Hematopoietic multipotent progenitor cell treated with erythropoietin and hydrocortisone succinate and interleukin-3 and kit ligand, for 8 days (in vitro differentiated cells): ENCODE measurements at regions not wholly inside any gene's neighbourhood (a gene's known extent, or its start where the extent isn't known, plus 50 kb on each side); places are given as distances from the start of the nearest gene placed in this dataset.
"Not testable (repeated sequence)": the region's sequence is repeated elsewhere in the genome, so short reads cannot be mapped to it uniquely, and the experiment has no call there.

Experiments
- DNase-seq: peaks from one replicate; pipeline ENCODE4 v3.0.0-alpha.2; 2015

DNA sequence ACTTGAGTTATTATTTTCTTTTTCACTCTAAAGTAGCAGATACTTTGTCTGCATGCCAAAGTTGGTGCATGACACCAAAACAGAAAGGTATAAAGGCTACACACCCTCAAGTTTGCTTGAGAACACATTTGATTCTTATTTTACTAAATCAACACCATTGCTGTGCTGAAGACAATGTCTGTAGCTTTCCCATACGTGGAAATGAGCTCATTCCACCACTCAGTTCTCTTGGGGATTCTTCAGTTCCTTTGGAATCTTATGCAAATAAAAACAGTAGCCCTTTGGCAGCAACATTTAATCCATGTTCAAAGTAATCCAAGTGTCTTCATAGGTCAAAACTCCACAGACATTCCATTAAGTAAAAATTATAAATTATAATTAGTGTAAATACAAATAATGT lies 264.9 kb downstream of the TLE1 start:
- no peak for DNase-seq

DNA sequence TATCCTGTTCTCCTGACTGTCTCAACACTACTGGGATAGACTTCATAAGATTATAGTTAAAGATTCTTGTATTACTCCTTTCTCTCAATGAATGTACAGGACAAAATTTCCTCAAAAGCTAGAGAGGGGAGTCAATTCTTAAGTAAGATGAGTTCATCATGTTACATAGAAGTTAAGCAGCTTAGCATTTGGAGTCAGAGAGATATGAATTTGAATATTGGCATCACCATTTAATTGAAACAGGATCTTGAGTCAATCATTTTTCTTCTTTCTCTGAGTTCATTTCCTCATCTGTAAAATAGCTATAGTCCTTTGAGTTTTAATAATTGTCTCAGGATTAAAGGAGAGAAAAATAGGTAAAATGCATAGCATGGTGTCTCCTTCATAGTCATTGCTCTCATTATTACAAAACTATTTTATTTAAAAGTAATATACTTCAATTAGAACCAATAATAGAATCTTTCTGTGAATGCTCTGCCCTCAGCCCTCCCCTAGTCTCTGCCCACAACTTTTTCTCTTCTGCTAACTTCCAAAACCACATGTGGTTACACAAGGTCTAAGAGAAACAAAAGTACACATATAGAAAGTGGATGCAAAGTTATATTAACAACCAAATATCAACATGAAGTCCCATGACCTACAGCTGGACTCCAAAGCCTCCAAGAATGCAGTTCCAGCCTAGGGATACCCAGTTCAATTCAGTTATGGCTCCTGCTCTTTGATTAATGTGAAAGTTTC lies 265.6 kb downstream of the TLE1 start:
- DNase-seq, result no peak

DNA sequence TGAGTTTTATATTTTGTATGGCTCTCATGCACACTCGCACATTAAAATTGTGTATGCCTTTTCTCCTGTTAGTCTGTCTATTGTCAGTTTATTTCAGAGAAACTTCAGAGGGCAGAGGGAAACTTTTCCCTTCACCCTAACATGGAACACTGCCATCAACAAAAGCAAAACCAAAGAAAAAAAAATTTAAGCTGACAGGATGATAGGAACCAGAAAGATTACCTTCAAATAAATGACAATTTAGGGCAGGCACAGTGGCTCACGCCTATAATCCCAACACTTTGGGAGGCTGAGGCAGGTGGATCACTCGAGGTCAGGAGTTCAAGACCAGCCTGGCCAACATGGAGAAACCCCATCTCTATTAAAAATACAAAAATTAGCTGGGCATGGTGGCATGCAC lies 268.3 kb downstream of the TLE1 start:
- DNase-seq, result not testable (repeated sequence)

DNA sequence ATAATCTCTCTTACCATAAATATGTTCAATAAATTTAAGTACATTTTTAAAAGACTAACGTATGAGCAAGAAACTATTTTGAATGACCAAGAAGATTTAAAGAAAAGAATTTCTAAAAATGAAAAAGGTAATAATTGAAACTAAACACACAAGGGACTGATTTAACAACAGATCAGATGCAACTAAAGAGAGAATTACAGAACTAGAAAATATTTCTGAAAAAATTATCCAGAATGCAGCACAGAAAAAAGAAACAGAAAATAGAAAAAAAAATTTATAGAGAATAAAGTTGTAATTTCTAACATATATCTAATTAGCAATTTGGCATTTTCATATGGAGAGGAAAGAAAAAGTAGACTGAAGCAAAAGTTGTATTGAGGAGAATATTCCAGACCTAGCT lies 269.3 kb downstream of the TLE1 start:
- no peak for DNase-seq

DNA sequence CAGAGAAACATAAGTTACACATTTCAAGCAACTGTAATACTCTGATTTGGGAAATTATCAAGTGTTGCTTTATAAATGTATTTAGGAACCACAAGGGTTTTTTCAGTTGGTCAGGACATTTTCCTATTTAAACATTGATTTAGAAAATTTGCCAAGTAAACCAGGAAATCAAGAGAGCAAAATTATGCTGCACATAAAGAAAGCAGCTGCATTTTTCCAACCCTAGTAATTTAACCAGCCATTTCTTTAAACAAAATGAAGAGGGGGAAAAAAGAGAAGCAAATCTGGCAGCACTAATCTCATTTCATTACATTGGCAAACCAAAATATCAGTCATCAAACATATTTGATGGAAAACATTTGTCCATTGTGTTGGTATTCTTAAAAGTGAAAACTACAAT lies 271.4 kb downstream of the TLE1 start:
- no peak for DNase-seq

DNA sequence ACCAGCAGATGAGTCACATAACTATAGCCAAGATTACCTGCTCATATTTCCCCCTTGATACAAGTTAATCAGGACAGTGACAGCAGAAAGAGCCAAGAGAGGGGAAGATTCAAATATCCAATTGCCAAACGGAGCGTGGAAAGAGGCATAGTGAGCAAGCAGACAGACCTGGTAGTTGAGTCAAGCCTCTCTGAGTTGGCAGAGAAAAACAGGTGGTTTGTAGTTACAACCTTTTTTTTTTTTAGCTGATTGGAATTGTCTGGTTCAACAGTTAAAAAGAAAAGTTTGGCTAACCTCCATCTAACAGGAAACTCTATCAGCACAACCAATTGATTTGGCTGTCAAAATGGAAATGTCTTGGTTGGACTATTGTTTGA lies 272.1 kb downstream of the TLE1 start:
- no peak for DNase-seq

DNA sequence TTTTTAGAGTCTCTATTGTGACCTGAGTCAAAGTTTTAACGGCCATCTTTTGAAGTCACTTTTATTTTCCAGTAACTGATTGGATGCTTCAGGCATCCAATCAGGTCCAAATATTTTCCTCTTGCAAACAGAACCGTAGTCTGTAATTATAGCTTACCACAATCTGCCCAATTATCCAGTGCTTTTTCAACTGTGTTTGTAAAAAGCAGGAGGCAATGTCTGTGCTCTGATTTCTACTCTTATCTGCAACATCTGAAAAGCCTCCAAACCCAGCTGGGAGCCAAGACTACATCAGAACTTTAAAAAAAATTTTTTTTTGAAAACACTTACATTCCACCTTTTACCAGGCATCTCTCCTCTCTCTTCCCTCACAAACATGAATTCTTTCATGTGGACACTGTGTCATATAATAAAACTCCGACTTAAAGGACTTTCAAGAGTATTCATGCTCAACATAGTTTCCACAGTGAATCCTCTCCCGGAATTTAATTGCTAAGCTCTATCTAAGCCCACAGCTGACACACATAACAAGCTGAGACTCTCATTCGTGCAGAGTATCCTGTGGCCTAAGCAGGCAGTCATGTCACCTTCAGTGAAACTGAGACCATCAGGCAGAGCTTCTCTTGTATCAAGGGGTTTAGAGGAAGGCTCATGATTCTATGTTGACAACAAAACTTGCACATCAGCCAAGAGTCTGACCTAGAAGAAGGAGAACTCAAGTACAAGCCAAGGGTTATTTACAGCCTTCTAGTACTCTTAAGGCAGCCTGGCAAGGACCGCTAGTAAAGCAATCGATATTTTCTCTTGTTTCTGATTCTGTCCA lies 272.7 kb downstream of the TLE1 start:
- no peak for DNase-seq

DNA sequence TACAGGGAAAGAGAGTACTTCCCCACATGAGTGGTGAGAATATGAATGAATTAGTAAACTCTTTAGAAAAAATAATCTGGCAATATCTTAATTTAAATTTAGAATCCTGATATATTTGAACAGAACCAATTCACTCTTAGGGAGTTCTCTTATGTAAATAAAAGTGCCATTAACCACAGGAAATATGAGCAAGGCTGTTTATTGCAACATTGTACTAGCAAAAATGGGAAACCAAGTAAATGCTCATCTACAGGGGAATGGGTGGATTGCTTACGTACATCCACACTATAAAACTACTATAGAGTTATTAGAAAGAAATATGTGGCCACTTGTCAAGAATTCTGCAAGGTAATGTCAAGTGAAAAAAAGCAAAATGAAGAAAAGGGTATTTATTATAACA lies 274.5 kb downstream of the TLE1 start:
- DNase-seq, result no peak

DNA sequence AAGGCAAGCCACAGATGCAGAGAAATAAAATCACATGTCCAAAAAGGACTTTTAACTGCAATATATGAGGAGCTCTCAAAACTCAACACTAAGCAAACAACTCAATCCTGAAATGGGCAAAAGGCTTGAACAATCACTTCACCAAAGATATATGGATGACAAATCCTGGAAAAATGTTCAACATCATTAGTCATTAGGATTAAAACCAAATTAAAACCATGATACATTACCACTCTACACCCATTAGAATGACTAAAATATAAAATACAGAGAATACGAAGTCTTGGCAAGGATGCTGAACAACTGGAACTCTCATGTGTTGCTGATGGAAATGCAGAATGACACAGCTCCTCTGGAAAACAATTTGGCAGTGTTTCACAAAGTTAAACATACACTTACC lies 277.4 kb downstream of the TLE1 start:
- no peak for DNase-seq

DNA sequence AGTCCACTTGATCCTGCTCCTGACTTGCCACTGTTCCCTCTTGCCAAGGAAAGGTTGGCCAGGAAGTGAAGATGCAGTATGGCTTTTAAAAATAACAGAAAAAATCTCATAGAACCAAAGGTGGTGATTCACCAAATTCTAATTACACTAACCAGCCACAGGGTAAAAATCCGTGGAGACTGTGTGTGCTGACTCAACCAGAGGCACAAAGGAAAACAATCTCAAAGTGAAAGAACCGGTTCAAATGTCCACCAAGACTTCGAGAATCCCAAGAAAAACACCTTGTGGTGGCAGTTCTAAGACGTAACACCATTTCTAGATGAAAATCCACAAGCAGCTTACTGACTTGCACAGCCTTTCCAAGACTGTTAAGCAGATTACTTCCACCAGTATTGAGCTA lies 279.1 kb downstream of the TLE1 start:
- no peak for DNase-seq

DNA sequence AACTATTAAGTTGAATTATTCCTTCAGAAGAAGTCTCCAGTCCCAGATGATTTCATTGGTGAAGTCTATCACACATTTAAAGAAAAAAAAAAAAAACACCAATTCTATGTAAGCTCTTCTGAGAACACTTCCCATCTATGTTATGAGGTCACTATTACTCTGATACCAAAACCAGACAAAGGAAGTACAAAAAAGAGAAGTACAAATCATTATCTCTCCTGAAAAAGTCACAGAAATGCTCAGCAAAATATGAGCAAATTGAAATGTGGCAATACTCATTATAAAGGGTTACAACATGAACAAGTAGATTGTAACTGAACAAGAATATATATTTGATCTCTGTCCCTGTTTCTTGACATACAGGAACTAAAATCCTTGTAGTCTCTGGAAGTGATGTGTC lies 280.4 kb downstream of the TLE1 start:
- no peak for DNase-seq

DNA sequence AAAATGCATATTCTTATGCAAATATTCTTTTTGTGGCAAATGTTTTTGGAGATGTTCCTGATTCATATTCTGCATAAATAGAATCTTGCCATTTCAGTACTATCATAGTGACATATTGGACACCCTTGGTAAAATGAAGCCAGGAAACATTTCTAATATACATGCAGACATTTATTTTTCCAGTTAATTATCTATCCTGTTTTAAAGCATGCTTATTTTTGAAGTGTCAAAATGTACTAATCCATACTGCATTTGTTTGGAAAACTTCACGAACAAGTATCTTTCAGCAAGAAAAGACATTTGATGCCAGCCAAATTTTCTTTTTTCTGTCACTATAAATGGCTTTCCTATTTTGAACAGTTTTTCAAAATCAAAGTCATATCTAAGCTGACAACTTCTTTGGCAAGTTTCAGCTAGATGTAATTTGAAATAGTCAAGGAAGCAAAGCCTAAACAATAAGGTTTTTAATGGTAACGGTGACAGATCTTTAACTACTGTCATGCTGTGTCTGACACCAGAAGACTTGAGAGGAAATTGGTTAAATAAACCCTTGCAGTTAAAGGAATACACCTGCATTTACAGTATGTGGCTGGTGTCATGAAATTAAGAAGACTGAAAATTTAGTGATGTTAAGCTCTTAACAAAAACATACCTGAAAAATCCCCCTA lies 284.3 kb downstream of the TLE1 start:
- no peak for DNase-seq

DNA sequence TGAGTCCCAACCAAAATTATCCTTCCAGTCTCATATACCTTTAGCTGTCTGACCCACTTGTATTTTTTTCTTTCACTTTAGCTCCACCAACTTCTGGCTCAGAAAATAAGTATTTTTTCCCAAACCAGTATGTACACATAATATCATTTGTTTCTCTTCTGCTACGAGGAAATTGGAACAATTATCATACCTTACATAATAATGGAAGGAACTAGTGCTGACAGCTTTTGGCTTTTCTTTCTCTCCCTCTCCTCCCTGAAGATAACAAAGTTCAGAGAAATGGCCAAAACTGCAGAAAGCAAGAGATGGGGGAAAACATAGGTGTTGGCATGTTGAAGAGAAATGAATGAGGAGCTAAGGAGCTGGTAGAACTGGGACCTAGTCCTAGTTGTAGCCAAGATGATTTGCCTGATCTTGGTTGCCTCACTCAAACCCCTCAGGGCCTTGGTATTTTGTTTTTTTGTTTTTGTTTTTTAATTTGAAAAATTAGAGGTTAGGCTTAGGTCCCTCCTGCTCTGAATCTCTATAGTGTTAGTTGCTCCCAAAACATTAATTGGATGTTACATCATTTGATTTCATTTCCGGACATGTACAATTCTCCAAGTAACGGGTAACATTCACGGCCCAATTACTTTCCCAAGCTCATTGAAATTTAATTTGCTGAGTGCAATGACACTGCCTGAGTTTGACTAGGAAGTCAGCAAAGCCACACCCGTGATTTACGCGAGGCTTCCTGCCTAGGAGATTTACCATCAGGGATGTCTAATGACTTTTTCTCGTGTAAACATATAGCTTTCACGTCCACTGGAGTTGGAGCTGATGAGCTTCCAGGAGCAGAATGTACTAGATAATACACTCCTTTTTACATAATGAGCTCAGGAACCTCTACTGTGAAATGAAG lies 291.6 kb downstream of the TLE1 start:
- DNase-seq, result no peak

DNA sequence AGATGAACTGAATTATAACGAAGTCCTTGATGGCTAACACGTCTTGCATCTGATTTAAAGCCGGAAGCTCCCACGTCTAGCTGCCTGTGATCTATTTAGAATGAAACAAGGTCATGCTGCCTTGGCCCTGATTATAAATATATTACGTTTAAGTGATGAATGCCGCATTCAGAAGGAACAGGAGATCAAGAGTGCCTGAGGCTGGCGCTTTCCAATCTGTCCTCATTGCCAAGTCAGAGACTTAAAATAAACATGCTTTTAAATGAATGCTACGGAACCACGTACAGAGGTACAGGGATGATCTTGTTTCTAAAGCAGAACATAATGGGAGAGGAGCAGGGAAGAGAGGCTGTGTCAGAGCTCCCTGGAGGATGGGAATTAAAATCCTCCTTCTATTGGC lies 292.8 kb downstream of the TLE1 start:
- DNase-seq, result no peak

DNA sequence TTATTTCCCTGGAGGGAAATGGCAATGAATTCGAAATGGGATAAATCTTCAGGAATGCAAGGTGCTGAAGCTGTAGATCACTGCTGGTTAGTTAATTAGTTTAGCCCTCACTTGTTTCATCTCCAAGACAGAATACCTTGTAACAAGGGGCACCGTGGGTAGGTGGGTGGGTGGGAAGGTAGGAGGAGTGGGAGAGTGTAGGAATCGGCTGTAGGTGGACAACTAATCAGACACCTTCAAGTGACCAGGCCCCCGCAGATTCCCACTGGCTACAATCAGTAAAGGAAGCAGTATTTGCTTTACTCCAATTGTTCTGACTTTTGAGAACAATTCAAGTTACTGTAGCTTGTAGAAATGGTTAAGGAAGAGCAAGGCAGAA lies 293.7 kb downstream of the TLE1 start:
- DNase-seq, result no peak

DNA sequence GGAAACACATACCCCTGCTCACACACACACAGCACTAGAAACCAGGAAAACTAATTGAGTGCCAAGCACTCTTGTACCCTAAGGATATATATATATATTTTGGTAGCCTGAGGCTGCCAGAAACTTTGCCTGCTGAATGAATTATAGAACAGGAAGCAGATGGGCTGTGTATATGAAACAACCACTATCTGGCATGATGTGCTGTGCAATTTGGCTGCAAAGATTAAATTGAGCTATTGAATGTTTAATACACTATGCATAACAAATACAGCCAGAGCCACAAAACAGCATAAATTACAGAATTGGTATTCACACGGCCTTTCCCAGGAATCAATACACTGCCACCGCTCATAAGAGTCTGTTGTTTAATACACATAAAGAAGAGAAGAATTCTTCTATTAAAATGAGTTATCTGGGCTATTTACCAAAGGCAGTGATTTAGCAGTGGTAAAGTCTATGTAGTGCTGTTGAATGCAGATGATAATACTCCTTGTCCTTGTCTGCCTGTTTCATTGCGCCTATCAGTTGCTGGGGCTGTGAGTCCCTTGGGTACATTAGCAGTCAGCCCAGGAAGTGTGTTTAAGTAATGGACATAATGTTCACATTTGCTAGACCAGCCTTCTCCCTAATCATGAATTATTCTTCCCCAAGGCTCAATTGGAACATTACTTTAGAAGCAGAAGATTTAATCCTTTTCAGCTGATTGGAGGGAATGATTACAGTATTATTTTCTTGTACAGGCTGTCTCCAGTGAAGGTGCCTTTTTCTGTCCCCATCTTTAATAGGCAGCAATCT lies 294.3 kb downstream of the TLE1 start:
- no peak for DNase-seq

DNA sequence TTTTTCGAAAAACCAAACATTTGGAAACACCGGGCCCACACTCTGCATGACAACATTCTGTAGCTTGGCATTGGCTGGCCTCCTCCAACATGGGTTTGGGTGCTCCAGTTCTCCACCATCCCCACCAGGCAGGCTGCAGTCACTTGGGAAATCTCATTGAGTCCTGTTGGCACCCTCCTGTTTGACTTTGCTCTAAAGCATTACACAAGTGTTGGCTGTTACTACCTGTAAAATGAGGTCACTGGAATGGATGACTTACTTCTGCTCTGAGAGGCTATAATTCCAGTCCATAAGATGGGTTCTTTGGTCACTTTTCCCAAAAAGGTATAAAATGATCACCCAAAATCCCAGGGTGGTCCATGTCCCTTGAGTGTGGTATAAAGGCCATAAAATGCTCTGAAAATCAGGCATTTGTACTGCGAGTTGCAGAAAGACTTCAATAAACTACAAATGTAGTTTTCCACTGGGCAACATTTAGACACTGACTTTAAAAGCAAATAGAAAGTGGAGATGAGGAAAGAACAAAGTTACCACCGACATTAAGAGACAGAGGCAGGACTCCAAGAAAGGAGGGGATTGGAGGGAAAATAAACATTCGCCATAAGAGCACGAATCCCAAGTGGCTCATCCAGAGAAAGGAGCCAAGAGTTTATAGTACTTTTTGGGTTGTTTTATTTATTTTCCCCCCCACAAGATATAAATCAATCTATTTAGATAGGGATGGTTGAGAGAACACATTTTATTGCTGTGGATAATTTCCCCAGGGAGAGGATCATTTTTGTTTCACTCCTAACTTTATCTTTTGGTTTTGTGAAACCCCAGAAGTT lies 295.1 kb downstream of the TLE1 start:
- no peak for DNase-seq

DNA sequence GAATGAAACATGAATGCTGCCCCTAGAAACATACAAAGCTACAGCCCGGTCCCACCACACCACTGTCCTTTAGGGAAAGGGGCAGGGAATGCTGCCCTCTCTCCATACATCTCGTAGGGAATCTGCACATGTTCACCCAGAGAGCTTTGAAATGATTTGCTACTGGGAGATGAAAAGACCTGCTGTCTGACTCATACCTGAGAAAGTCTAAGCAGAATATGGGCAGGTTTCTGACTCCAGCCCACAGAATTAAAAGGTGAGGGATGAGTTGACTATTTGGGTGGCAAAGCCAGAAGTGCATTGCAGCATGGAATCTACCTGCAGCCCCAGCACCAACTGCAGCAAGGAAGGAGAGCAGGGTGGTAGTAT lies 297.9 kb downstream of the TLE1 start:
- DNase-seq, result no peak

DNA sequence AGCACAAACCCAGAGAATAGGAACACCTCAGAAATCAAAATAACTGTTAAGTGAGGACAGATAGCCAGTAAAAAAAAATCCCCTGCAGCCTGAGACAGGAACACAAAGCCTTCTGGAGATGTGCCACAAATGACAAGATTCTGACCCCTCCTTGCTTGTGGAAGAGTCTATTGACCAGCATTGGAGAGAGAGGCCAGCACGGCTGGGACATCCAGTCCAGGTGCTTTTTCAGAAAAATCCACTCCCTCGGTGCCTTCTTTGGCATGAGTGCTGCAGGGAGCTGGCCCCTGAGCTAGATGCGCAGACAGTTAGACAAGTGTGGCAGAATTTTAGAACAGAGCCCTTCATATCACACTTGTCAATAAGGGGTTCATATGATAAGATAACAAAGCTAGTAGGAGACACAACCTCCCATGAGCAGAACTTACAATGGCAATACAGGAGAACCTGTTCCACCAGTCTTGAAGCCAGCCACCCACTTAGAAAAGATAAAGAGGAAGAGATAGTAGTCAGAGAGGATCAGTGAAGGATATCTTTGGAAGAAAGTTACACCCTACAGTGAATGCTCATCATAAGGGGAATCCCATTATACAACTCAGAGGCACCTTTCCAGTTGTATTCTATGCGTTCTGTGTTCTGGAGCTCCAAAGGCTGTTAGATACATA lies 298.4 kb downstream of the TLE1 start:
- DNase-seq, result no peak

DNA sequence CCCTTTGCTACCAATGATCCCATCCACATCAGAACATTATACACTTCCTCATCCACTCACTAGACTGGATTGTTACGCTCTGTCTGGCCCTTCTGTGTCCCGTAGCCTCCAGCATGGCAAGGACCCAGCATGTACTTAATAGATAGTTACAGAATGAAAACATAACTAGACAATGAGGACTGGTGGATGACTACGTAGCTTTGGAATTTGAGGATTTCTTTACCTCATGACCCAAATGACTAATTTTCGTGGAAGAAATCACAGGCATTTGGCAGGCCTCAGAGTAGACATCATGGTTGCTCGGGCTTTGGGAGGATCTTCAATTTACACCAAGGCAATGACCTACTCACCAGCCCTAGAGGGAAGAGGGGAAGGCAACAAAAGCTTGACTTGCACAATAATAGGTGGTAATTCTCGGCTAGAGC lies 299.8 kb downstream of the TLE1 start:
- DNase-seq, result no peak

DNA sequence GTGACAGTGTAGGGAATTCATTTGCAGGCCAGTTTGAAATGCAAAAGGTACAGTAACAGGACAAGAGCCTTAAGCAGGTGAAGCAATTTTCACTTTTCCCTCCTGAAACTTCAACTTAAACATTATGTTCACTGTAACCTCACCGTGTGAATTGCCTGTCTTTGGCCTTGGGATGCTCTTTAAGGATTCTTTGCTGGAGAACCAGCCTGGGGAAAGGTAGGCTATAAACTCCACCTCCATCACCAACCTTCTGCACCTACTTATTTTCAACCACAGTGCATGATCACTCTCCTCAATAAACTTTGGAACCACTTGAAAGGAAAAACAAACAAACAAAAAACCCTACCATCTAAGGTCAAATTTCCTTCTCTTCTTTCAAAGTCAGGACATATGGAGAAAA lies 300.5 kb downstream of the TLE1 start:
- DNase-seq, result no peak
